HCT116 (cell line): ENCODE measurements at regions not wholly inside any gene's neighbourhood (a gene's known extent, or its start where the extent isn't known, plus 50 kb on each side); places are given as distances from the start of the nearest gene placed in this dataset.

ENCODE experiments used
- ATAC-seq: fragments of 200-7000 bp; cut with Tn5 transposase; 2 replicates; pipeline ENCODE4 v1.9.1; 2020; ENCODE audit warnings: mild to moderate bottlenecking, moderate library complexity
- BruUV-seq: library from RNA; stranded (reverse); fragments of 400-500 nt; replicated peaks from 2 replicates; lab custom pipeline; 2021; lab: Mats Ljungman, UMichigan
- CTCF ChIA-PET: fragments of 300-600 bp; sonication (Branson Sonifier 250); formaldehyde crosslinking; loops from one replicate; lab custom pipeline; 2021; ENCODE audit warnings: antibody characterized with exemption; lab: Charles Lee
- POLR2A ChIA-PET: fragments of 300-600, 350-600 bp; sonication (Branson Sonifier 250); formaldehyde crosslinking; loops from one replicate; lab custom pipeline; 2021; ENCODE audit warnings: antibody characterized with exemption; lab: Charles Lee
- RAD21 ChIA-PET, 2 experiments: fragments of 300-600 bp; sonication (Branson Sonifier 250); formaldehyde crosslinking; loops; one replicate each; lab custom pipeline; 2023; ENCODE audit warnings: low total read pairs in 2 of 2; ENCODE audit not compliant: uncharacterized antibody in 2 of 2, unreplicated experiment in 2 of 2, low non-redundant PET in 1 of 2; lab: Charles Lee
- DNase-seq: peaks from one replicate; pipeline ENCODE4 v3.0.0-alpha.2; 2010; ENCODE audit warnings: low read depth, low spot score
- H2AFZ ChIP-seq: fragments of 200-600 bp; shearing (Covaris generic), sonication (generic); 2 replicates; pipeline ENCODE4 v1.6.1; 2017; ENCODE audit warnings: low read depth, mixed run types, mixed read lengths, antibody characterized with exemption, low read length; ENCODE audit not compliant: poor library complexity, severe bottlenecking
- H3K27ac ChIP-seq: 2 replicates; pipeline ENCODE4 v1.5.1; 2012; ENCODE audit warnings: low read depth, low read length
- H3K27me3 ChIP-seq: fragments of 200-600 bp; sonication (generic); 2 replicates; pipeline ENCODE4 v1.6.1; 2016; ENCODE audit warnings: mixed run types, low read length, mixed read lengths; ENCODE audit not compliant: insufficient read depth
- H3K36me3 ChIP-seq, 2 experiments: fragments of 200-500 bp in 1 of 2; fragments of 200-600 bp in 1 of 2; sonication (Bioruptor generic) in 1 of 2; sonication (generic) in 1 of 2; 2 replicates each; pipeline versions ENCODE4 v1.5.1 to v1.6.1; 2014 to 2016; ENCODE audit warnings: low read length in 2 of 2, inconsistent platforms in 1 of 2, mixed read lengths in 1 of 2, mixed run types in 1 of 2; ENCODE audit not compliant: insufficient read depth in 2 of 2, control insufficient read depth in 1 of 2
- H3K4me1 ChIP-seq, 2 experiments: fragments of 200-600 bp in 1 of 2; sonication (generic) in 1 of 2; 2 replicates each; pipeline versions ENCODE4 v1.5.1 to v1.6.1; 2012 to 2017; ENCODE audit warnings: low read length in 2 of 2, inconsistent platforms in 1 of 2, mild to moderate bottlenecking in 1 of 2, mixed read lengths in 1 of 2, mixed run types in 1 of 2, moderate library complexity in 1 of 2; ENCODE audit not compliant: insufficient read depth in 2 of 2, control insufficient read depth in 1 of 2
- H3K4me2 ChIP-seq: fragments of 200-600 bp; sonication (generic); 2 replicates; pipeline ENCODE4 v1.6.1; 2017; ENCODE audit warnings: mixed run types, low read length, mixed read lengths
- H3K4me3 ChIP-seq, 2 experiments: fragments of 200-600 bp in 1 of 2; sonication (generic) in 1 of 2; replicated peaks in 1 of 2; 2 replicates each; pipeline ENCODE4 v1.5.1; 2011 to 2016; ENCODE audit warnings: low read length in 2 of 2, control low read depth in 1 of 2, low read depth in 1 of 2, mild to moderate bottlenecking in 1 of 2, mixed read lengths in 1 of 2, mixed run types in 1 of 2
- H3K79me2 ChIP-seq: fragments of 200-600 bp; sonication (generic); 2 replicates; pipeline ENCODE4 v1.6.1; 2017; ENCODE audit warnings: mild to moderate bottlenecking, mixed run types, low read length, moderate library complexity, mixed read lengths; ENCODE audit not compliant: insufficient read depth
- H3K9ac ChIP-seq: fragments of 200-600 bp; sonication (generic); 2 replicates; pipeline ENCODE4 v1.6.1; 2016; ENCODE audit warnings: low read length, mixed read lengths
- H3K9me2 ChIP-seq: fragments of 200-600 bp; sonication (generic), shearing (Covaris generic); 2 replicates; pipeline ENCODE4 v1.6.1; 2017; ENCODE audit warnings: mixed run types, mild to moderate bottlenecking, moderate library complexity; ENCODE audit not compliant: insufficient read depth
- H3K9me3 ChIP-seq, 2 experiments: fragments of 200-500 bp in 1 of 2; fragments of 200-600 bp in 1 of 2; sonication (Bioruptor generic) in 1 of 2; sonication (generic) in 1 of 2; 2 replicates each; pipeline ENCODE4 v1.6.1; 2014 to 2017; ENCODE audit warnings: low read length in 2 of 2, mixed read lengths in 2 of 2, inconsistent platforms in 1 of 2, low read depth in 1 of 2, mild to moderate bottlenecking in 1 of 2, mixed run types in 1 of 2, moderate library complexity in 1 of 2; ENCODE audit not compliant: control insufficient read depth in 1 of 2, insufficient read depth in 1 of 2
- H4K20me1 ChIP-seq: fragments of 200-600 bp; sonication (generic), shearing (Covaris generic); 2 replicates; pipeline ENCODE4 v1.6.1; 2017; ENCODE audit warnings: mixed run types, mild to moderate bottlenecking, moderate library complexity; ENCODE audit not compliant: insufficient read depth
- CBX3 ChIP-seq: IDR thresholded peaks from 2 replicates; pipeline ENCODE4 v1.6.1; 2012; ENCODE audit warnings: low read depth
- EGR1 ChIP-seq: IDR thresholded peaks from 2 replicates; pipeline ENCODE4 v1.6.1; 2012; ENCODE audit warnings: low read depth
- ELF1 ChIP-seq: IDR thresholded peaks from 2 replicates; pipeline ENCODE4 v1.6.1; 2012; ENCODE audit warnings: low read depth, borderline replicate concordance
- EZH2 ChIP-seq: fragments of 200-600 bp; sonication (generic); IDR thresholded peaks from 2 replicates; pipeline ENCODE4 v1.6.1; 2017; ENCODE audit warnings: antibody characterized with exemption, mixed run types
- EZH2phosphoT487 ChIP-seq: fragments of 200-600 bp; IDR thresholded peaks from 2 replicates; pipeline ENCODE4 v1.6.1; 2018; ENCODE audit warnings: antibody characterized with exemption, borderline replicate concordance
- JUND ChIP-seq: IDR thresholded peaks from 2 replicates; pipeline ENCODE4 v1.6.1; 2012
- POLR2A ChIP-seq: IDR thresholded peaks from 2 replicates; pipeline ENCODE4 v1.7.0; 2011; ENCODE audit warnings: borderline replicate concordance; ENCODE audit not compliant: insufficient read depth, insufficient read length; ENCODE audit errors: extremely low read depth
- POLR2AphosphoS5 ChIP-seq: IDR thresholded peaks from 2 replicates; pipeline ENCODE4 v1.6.1; 2011; ENCODE audit warnings: mild to moderate bottlenecking, low read depth, low read length, moderate library complexity
- RAD21 ChIP-seq: IDR thresholded peaks from 2 replicates; pipeline ENCODE4 v1.6.1; 2012; ENCODE audit warnings: low read depth, mild to moderate bottlenecking
- SIN3A ChIP-seq: IDR thresholded peaks from 2 replicates; pipeline ENCODE4 v1.6.1; 2012; ENCODE audit warnings: low read depth
- SP1 ChIP-seq: IDR thresholded peaks from 2 replicates; pipeline ENCODE4 v1.6.1; 2012; ENCODE audit warnings: low read depth
- SRF ChIP-seq: IDR thresholded peaks from 2 replicates; pipeline ENCODE4 v1.6.1; 2012; ENCODE audit warnings: low read depth
- YY1 ChIP-seq: IDR thresholded peaks from 2 replicates; pipeline ENCODE4 v1.6.1; 2011; ENCODE audit warnings: low read length, low read depth, moderate library complexity, mild to moderate bottlenecking; ENCODE audit not compliant: insufficient replicate concordance; ENCODE audit errors: extremely low read depth
- ZFX ChIP-seq: fragments of 450-650 bp; IDR thresholded peaks from 2 replicates; pipeline ENCODE4 v1.6.1; 2017
- ZNF274 ChIP-seq: fragments of 200-500 bp; sonication (Bioruptor generic); IDR thresholded peaks from 2 replicates; pipeline ENCODE4 v1.6.1; 2014; ENCODE audit warnings: mild to moderate bottlenecking, low read depth, low read length, inconsistent platforms
- intact Hi-C: fragments of 100-400 bp; cut with micrococcal nuclease; formaldehyde crosslinking; loops from 2 replicates; pipeline ENCODE4 v1.10.0; 2022
- TF ChIP-seq, protein P1 (sequence below): IDR thresholded peaks from 2 replicates; pipeline ENCODE4 v1.6.1; 2012
- TF ChIP-seq, protein P2 (sequence below), 3 experiments: fragments of 200-600 bp in 1 of 3; sonication (generic) in 1 of 3; IDR thresholded peaks in 2 of 3; conservative IDR thresholded peaks in 1 of 3; 2 replicates each; pipeline ENCODE4 v1.5.1; 2012 to 2017; ENCODE audit warnings: low read depth in 2 of 3, low read length in 2 of 3, antibody characterized with exemption in 1 of 3, borderline replicate concordance in 1 of 3, control low read depth in 1 of 3, mild to moderate bottlenecking in 1 of 3, mixed read lengths in 1 of 3, mixed run types in 1 of 3, moderate library complexity in 1 of 3; ENCODE audit not compliant: insufficient read depth in 1 of 3
- TF ChIP-seq, protein P3 (sequence below): IDR thresholded peaks from 2 replicates; pipeline ENCODE4 v1.6.1; 2012; ENCODE audit warnings: low read depth
- TF ChIP-seq, protein P4 (sequence below): IDR thresholded peaks from 2 replicates; pipeline ENCODE4 v1.6.1; 2012

DNA sequence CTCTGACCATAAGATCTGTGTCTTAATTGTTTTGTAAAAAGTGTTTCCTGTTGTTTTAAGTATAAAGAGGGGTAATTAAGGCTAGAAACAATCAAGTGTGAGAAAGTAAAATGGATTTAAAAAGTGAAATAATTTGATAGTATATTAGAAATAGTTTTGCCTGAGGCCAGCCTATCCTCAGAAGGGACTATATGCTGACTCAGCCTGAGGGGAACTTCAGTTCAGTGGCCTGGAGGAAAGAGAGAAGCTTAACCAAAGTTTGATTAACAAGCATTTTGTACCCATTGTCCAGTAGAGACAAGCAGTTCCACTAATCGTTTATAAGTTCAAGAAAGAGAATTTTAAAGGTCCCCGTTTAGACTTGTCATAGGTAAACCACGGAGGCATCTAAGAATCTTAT, 1793.2 kb upstream of the PRR20A start:
- ChIA-PET RAD21 (no interaction called here), POLR2A (no interaction called here), CTCF (no interaction called here)
- Histone ChIP-seq H3K36me3 (no peaks in the 10 kb centered on the region), H3K27me3 (no peaks in the 10 kb centered on the region), H3K27ac (no peak overlapping the region), H3K4me3 (no peak overlapping the region), H3K9ac (no peak overlapping the region), H2AFZ (no peak overlapping the region), H4K20me1 (no peaks in the 10 kb centered on the region), H3K9me2 (no peaks in the 10 kb centered on the region), H3K4me2 (no peak overlapping the region), H3K4me1 (no peaks in the 10 kb centered on the region), H3K79me2 (no peaks in the 10 kb centered on the region), H3K9me3 (peaks cover 3 to 17% of the 10 kb centered on the region in 2 experiments; a peak in 3 of 4 replicates)
- intact Hi-C loops = no loop called here
- no TSS peak for BruUV-seq
- DNase-seq (no peak), ATAC-seq (no peak)
- TF ChIP-seq EZH2 = no peak
- no peak for TF ChIP-seq SRF
- no peak for TF ChIP-seq EGR1
- TF ChIP-seq ZNF274 = no peak
- no peak for TF ChIP-seq CBX3
- TF ChIP-seq, protein P1, sequence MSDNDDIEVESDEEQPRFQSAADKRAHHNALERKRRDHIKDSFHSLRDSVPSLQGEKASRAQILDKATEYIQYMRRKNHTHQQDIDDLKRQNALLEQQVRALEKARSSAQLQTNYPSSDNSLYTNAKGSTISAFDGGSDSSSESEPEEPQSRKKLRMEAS = no peak
- no peak for TF ChIP-seq RAD21
- TF ChIP-seq POLR2A = no peak
- TF ChIP-seq ELF1 = no peak
- TF ChIP-seq SP1 = no peak
- TF ChIP-seq ZFX = no peak
- no peak for TF ChIP-seq POLR2AphosphoS5
- TF ChIP-seq, protein P2, sequence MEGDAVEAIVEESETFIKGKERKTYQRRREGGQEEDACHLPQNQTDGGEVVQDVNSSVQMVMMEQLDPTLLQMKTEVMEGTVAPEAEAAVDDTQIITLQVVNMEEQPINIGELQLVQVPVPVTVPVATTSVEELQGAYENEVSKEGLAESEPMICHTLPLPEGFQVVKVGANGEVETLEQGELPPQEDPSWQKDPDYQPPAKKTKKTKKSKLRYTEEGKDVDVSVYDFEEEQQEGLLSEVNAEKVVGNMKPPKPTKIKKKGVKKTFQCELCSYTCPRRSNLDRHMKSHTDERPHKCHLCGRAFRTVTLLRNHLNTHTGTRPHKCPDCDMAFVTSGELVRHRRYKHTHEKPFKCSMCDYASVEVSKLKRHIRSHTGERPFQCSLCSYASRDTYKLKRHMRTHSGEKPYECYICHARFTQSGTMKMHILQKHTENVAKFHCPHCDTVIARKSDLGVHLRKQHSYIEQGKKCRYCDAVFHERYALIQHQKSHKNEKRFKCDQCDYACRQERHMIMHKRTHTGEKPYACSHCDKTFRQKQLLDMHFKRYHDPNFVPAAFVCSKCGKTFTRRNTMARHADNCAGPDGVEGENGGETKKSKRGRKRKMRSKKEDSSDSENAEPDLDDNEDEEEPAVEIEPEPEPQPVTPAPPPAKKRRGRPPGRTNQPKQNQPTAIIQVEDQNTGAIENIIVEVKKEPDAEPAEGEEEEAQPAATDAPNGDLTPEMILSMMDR (IDR thresholded peaks at IDR 0.05 in 2 of 3, conservative IDR thresholded peaks at IDR 0.05 in 1 of 3; ENCODE audit: borderline replicate concordance in 1 of 3, insufficient read depth in 1 of 3, low read depth in 2 of 3, low read length in 2 of 3) = no peak
- TF ChIP-seq JUND = no peak
- TF ChIP-seq SIN3A = no peak
- no peak for TF ChIP-seq EZH2phosphoT487
- no peak for TF ChIP-seq YY1
- TF ChIP-seq, protein P3, sequence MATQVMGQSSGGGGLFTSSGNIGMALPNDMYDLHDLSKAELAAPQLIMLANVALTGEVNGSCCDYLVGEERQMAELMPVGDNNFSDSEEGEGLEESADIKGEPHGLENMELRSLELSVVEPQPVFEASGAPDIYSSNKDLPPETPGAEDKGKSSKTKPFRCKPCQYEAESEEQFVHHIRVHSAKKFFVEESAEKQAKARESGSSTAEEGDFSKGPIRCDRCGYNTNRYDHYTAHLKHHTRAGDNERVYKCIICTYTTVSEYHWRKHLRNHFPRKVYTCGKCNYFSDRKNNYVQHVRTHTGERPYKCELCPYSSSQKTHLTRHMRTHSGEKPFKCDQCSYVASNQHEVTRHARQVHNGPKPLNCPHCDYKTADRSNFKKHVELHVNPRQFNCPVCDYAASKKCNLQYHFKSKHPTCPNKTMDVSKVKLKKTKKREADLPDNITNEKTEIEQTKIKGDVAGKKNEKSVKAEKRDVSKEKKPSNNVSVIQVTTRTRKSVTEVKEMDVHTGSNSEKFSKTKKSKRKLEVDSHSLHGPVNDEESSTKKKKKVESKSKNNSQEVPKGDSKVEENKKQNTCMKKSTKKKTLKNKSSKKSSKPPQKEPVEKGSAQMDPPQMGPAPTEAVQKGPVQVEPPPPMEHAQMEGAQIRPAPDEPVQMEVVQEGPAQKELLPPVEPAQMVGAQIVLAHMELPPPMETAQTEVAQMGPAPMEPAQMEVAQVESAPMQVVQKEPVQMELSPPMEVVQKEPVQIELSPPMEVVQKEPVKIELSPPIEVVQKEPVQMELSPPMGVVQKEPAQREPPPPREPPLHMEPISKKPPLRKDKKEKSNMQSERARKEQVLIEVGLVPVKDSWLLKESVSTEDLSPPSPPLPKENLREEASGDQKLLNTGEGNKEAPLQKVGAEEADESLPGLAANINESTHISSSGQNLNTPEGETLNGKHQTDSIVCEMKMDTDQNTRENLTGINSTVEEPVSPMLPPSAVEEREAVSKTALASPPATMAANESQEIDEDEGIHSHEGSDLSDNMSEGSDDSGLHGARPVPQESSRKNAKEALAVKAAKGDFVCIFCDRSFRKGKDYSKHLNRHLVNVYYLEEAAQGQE = no peak
- TF ChIP-seq, protein P4, sequence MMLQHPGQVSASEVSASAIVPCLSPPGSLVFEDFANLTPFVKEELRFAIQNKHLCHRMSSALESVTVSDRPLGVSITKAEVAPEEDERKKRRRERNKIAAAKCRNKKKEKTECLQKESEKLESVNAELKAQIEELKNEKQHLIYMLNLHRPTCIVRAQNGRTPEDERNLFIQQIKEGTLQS = no peak
